ENCODE measurements at regions not wholly inside any gene's neighbourhood (a gene's known extent, or its start where the extent isn't known, plus 50 kb on each side); places are given as distances from the start of the nearest gene placed in this dataset.

GRCh38 chr12:124722878-124723277 is 140.8 kb downstream of the SCARB1 start:
- WGBS (ENCODE audit: insufficient coverage, insufficient replicate concordance, low lambda C conversion rate, missing lambda C conversion rate): 74% methylated on average over 3 of the region's 3 CpGs
- Histone ChIP-seq H3K9ac (ENCODE audit: control insufficient read depth, insufficient read depth, low read length) (no peak overlapping the region), H3K27ac (ENCODE audit: control insufficient read depth, insufficient read depth) (no peak overlapping the region), H3K4me1 (ENCODE audit: control insufficient read depth, insufficient read depth, low read length) (peaks cover 4% of the 10 kb centered on the region), H3K4me3 (no peak overlapping the region), H2AFZ (ENCODE audit: control insufficient read depth, low read depth, low read length) (no peak overlapping the region), H3K79me2 (ENCODE audit: control insufficient read depth, insufficient read depth, low read length) (no peaks in the 10 kb centered on the region), H3K36me3 (ENCODE audit: control insufficient read depth in 2 of 2, insufficient read depth in 2 of 2, low read length in 1 of 2) (no peaks in the 10 kb centered on the region), H3K9me3 (replicated peaks; ENCODE audit: control insufficient read depth, insufficient read depth, low read length) (no peaks in the 10 kb centered on the region; the same call in 2 of the 3 replicates), H4K20me1 (ENCODE audit: control insufficient read depth, insufficient read depth) (no peaks in the 10 kb centered on the region), H3K27me3 (replicated peaks in 1 of 2; ENCODE audit: control insufficient read depth in 2 of 2, insufficient read depth in 2 of 2, low read length in 1 of 2) (no peaks in the 10 kb centered on the region), H3K4me2 (ENCODE audit: control insufficient read depth, insufficient read depth) (no peak overlapping the region)
- CTCF ChIA-PET: no interaction called here
- intact Hi-C loops (cut with micrococcal nuclease; ENCODE audit: unreplicated experiment): no loop called here
- no peak for ATAC-seq
- SMC1A ChIA-PET (ENCODE audit: uncharacterized antibody, unreplicated experiment): interaction anchor here (1.2 kb wide), 1 partner anchor 48 kb away, joined by 3 read pairs; no protein-coding TSS in a partner anchor
- RAD21 ChIA-PET (ENCODE audit: unreplicated experiment): no interaction called here
- TF ChIP-seq ZBTB11 (CRISPR knock-in tag; IDR thresholded peaks at IDR 0.05): no peak
- TF ChIP-seq BCLAF1 (IDR thresholded peaks at IDR 0.05): no peak
- TF ChIP-seq TAF1 (IDR thresholded peaks at IDR 0.05; ENCODE audit: borderline replicate concordance, low read depth, low read length): no peak
- no peak for TF ChIP-seq ZNF384 (IDR thresholded peaks at IDR 0.05; ENCODE audit: borderline replicate concordance, low read depth, low read length)
- TF ChIP-seq USF1 (IDR thresholded peaks at IDR 0.05; ENCODE audit: borderline replicate concordance, extremely low read length, insufficient read depth, low read depth, low read length): no peak
- in situ Hi-C loops (cut with MboI): no loop called here
- BruUV-seq (replicated peaks): no TSS peak
- FAIRE-seq: no peak
- POLR2A ChIA-PET: no interaction called here
- no peak for DNase-seq (ENCODE audit: low read depth, low spot score)
